Bronchial epithelial cell (primary cell): ENCODE measurements at regions not wholly inside any gene's neighbourhood (a gene's known extent, or its start where the extent isn't known, plus 50 kb on each side); places are given as distances from the start of the nearest gene placed in this dataset.

Source experiments
- DNase-seq: peaks from one replicate; pipeline ENCODE4 v3.0.0-alpha.2; 2010; ENCODE audit warnings: low read depth
- FAIRE-seq: peaks from 2 replicates; lab custom pipeline; 2011; peaks lifted over from hg19 to GRCh38; lab: Jason Lieb, UNC
- H3K27me3 ChIP-seq: 2 replicates; pipeline ENCODE4 v1.5.1; 2011; ENCODE audit warnings: low read length; ENCODE audit not compliant: control insufficient read depth, insufficient read depth
- H3K36me3 ChIP-seq: 2 replicates; pipeline ENCODE4 v1.5.1; 2011; ENCODE audit warnings: low read length; ENCODE audit not compliant: control insufficient read depth, insufficient read depth
- H3K4me3 ChIP-seq: 2 replicates; pipeline ENCODE4 v1.5.1; 2011; ENCODE audit warnings: mild to moderate bottlenecking, low read depth, low read length, control low read depth
- CTCF ChIP-seq: IDR thresholded peaks from 2 replicates; pipeline ENCODE4 v1.5.1; 2011; ENCODE audit warnings: mild to moderate bottlenecking, moderate library complexity, low read length, control low read depth, inconsistent platforms; ENCODE audit not compliant: insufficient read depth, severe bottlenecking

GRCh38 chr5:36521838-36522745 lies 84.3 kb upstream of the SLC1A3 start:
- no peak for TF ChIP-seq CTCF
- FAIRE-seq (no peak), DNase-seq (peak; percentile 25)
- no peaks in the 10 kb centered on the region for H3K27me3 ChIP-seq
- no peaks in the 10 kb centered on the region for H3K36me3 ChIP-seq
- H3K4me3 ChIP-seq, result no peak overlapping the region

GRCh38 chr5:36522746-36523065 lies 83.7 kb upstream of the SLC1A3 start:
- no peak for TF ChIP-seq CTCF
- Histone ChIP-seq H3K36me3 (no peaks in the 10 kb centered on the region), H3K27me3 (no peaks in the 10 kb centered on the region), H3K4me3 (no peak overlapping the region)
- FAIRE-seq (no peak), DNase-seq (no peak)

GRCh38 chr5:36523450-36523849 lies 83.0 kb upstream of the SLC1A3 start:
- TF ChIP-seq CTCF, result no peak
- Histone ChIP-seq H3K4me3 (no peak overlapping the region), H3K36me3 (no peaks in the 10 kb centered on the region), H3K27me3 (no peaks in the 10 kb centered on the region)
- FAIRE-seq (no peak), DNase-seq (no peak)

- DNase-seq (no peak), FAIRE-seq (no peak)
- no peak for TF ChIP-seq CTCF
- H3K4me3 ChIP-seq, result no peak overlapping the region
- no peaks in the 10 kb centered on the region for H3K27me3 ChIP-seq
- H3K36me3 ChIP-seq, result no peaks in the 10 kb centered on the region
These were observed 82.5 kb upstream of the SLC1A3 start for GRCh38 chr5:36523926-36524325.

- no peak overlapping the region for H3K4me3 ChIP-seq
- no peaks in the 10 kb centered on the region for H3K27me3 ChIP-seq
- DNase-seq (peak; percentile 86), FAIRE-seq (no peak)
- no peak for TF ChIP-seq CTCF
- H3K36me3 ChIP-seq, result no peaks in the 10 kb centered on the region
These were observed 79.9 kb upstream of the SLC1A3 start for GRCh38 chr5:36526537-36526936.

GRCh38 chr5:36528588-36528987 lies 77.8 kb upstream of the SLC1A3 start:
- Histone ChIP-seq H3K27me3 (no peaks in the 10 kb centered on the region), H3K4me3 (no peak overlapping the region), H3K36me3 (no peaks in the 10 kb centered on the region)
- no peak for TF ChIP-seq CTCF
- DNase-seq (no peak), FAIRE-seq (no peak)
